ENCODE measurements at regions not wholly inside any gene's neighbourhood (a gene's known extent, or its start where the extent isn't known, plus 50 kb on each side); places are given as distances from the start of the nearest gene placed in this dataset.

- Mint-ChIP-seq H3K9me3 (ENCODE audit: unreplicated experiment) (no peaks in the 10 kb centered on the region), H3K4me3 (ENCODE audit: unreplicated experiment) (no peak overlapping the region), H3K36me3 (ENCODE audit: unreplicated experiment) (no peaks in the 10 kb centered on the region), H3K27ac (ENCODE audit: unreplicated experiment) (no peak overlapping the region), H3K4me1 (ENCODE audit: low read depth, unreplicated experiment) (no peaks in the 10 kb centered on the region), H3K27me3 (ENCODE audit: unreplicated experiment) (peaks cover 3% of the 10 kb centered on the region)
- no peak for DNase-seq
- TF ChIP-seq, protein P1, sequence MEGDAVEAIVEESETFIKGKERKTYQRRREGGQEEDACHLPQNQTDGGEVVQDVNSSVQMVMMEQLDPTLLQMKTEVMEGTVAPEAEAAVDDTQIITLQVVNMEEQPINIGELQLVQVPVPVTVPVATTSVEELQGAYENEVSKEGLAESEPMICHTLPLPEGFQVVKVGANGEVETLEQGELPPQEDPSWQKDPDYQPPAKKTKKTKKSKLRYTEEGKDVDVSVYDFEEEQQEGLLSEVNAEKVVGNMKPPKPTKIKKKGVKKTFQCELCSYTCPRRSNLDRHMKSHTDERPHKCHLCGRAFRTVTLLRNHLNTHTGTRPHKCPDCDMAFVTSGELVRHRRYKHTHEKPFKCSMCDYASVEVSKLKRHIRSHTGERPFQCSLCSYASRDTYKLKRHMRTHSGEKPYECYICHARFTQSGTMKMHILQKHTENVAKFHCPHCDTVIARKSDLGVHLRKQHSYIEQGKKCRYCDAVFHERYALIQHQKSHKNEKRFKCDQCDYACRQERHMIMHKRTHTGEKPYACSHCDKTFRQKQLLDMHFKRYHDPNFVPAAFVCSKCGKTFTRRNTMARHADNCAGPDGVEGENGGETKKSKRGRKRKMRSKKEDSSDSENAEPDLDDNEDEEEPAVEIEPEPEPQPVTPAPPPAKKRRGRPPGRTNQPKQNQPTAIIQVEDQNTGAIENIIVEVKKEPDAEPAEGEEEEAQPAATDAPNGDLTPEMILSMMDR (IDR thresholded peaks at IDR 0.05; ENCODE audit: partially characterized antibody, unreplicated experiment): no peak
These were observed 60.2 kb upstream of the PODXL start for GRCh38 chr7:131616487-131617200.

GRCh38 chr7:131613909-131614308 is 57.5 kb upstream of the PODXL start:
- Mint-ChIP-seq H3K4me3 (ENCODE audit: unreplicated experiment) (no peak overlapping the region), H3K9me3 (ENCODE audit: unreplicated experiment) (no peaks in the 10 kb centered on the region), H3K4me1 (ENCODE audit: low read depth, unreplicated experiment) (no peaks in the 10 kb centered on the region), H3K27ac (ENCODE audit: unreplicated experiment) (no peak overlapping the region), H3K36me3 (ENCODE audit: unreplicated experiment) (no peaks in the 10 kb centered on the region), H3K27me3 (ENCODE audit: unreplicated experiment) (peaks cover 3% of the 10 kb centered on the region)
- DNase-seq: no peak
- TF ChIP-seq, protein P1 (IDR thresholded peaks at IDR 0.05; ENCODE audit: partially characterized antibody, unreplicated experiment): no peak

DNA sequence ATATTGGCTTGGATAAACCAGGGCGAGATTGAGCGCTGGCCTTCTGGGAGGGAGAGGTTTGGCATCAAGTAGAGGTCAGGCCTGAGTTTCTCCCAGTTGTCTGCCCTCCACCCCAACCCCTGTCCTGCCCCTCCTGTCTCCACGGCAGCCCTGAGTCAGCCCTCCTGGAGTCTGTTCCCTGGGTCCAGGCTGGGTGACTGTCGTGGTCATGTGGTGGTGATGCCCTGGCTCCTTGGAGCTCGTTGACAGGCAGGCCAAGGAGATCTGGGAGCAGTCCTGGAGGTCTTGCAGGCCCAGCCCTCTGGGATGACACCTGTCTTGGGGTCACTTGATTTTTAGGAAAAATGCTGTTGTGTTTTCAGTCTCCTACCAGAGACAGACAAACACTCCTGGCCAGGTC is 53.6 kb upstream of the PODXL start:
- Mint-ChIP-seq H3K27ac (ENCODE audit: unreplicated experiment) (no peak overlapping the region), H3K36me3 (ENCODE audit: unreplicated experiment) (peaks cover 4% of the 10 kb centered on the region), H3K4me1 (ENCODE audit: low read depth, unreplicated experiment) (peaks cover 7% of the 10 kb centered on the region), H3K9me3 (ENCODE audit: unreplicated experiment) (peaks cover 1% of the 10 kb centered on the region), H3K4me3 (ENCODE audit: unreplicated experiment) (no peak overlapping the region), H3K27me3 (ENCODE audit: unreplicated experiment) (peaks cover 12% of the 10 kb centered on the region)
- DNase-seq: no peak
- TF ChIP-seq, protein P1 (IDR thresholded peaks at IDR 0.05; ENCODE audit: partially characterized antibody, unreplicated experiment): no peak

GRCh38 chr7:131608116-131608500 is 51.7 kb upstream of the PODXL start:
- DNase-seq: peak; percentile 52
- H3K4me1 Mint-ChIP-seq (ENCODE audit: low read depth, unreplicated experiment): peaks cover 10% of the 10 kb centered on the region
- no peak overlapping the region for H3K4me3 Mint-ChIP-seq (ENCODE audit: unreplicated experiment)
- no peak overlapping the region for H3K27ac Mint-ChIP-seq (ENCODE audit: unreplicated experiment)
- TF ChIP-seq, protein P1 (IDR thresholded peaks at IDR 0.05; ENCODE audit: partially characterized antibody, unreplicated experiment): no peak
- H3K36me3 Mint-ChIP-seq (ENCODE audit: unreplicated experiment): peaks cover 4% of the 10 kb centered on the region
- H3K9me3 Mint-ChIP-seq (ENCODE audit: unreplicated experiment): peaks cover 1% of the 10 kb centered on the region
- H3K27me3 Mint-ChIP-seq (ENCODE audit: unreplicated experiment): peaks cover 10% of the 10 kb centered on the region

- TF ChIP-seq, protein P1 (IDR thresholded peaks at IDR 0.05; ENCODE audit: partially characterized antibody, unreplicated experiment): no peak
- H3K4me1 Mint-ChIP-seq (ENCODE audit: low read depth, unreplicated experiment): peaks cover 10% of the 10 kb centered on the region
- no peak overlapping the region for H3K27ac Mint-ChIP-seq (ENCODE audit: unreplicated experiment)
- peaks cover 15% of the 10 kb centered on the region for H3K27me3 Mint-ChIP-seq (ENCODE audit: unreplicated experiment)
- H3K4me3 Mint-ChIP-seq (ENCODE audit: unreplicated experiment): peak overlapping the region; percentile 38
- DNase-seq: no peak
- H3K9me3 Mint-ChIP-seq (ENCODE audit: unreplicated experiment): peaks cover 1% of the 10 kb centered on the region
- peaks cover 4% of the 10 kb centered on the region for H3K36me3 Mint-ChIP-seq (ENCODE audit: unreplicated experiment)
These were observed 51.1 kb upstream of the PODXL start for GRCh38 chr7:131607291-131608115.
